ENCODE measurements at regions not wholly inside any gene's neighbourhood (a gene's known extent, or its start where the extent isn't known, plus 50 kb on each side); places are given as distances from the start of the nearest gene placed in this dataset.
"Not testable (repeated sequence)": the region's sequence is repeated elsewhere in the genome, so short reads cannot be mapped to it uniquely, and the experiment has no call there.

GRCh38 chr5:97496037-97496436 is 313.0 kb upstream of the RIOK2 start:
- no peak overlapping the region for H3K4me3 ChIP-seq (ENCODE audit: low read depth, low read length)
- DNase-seq (ENCODE audit: low read depth) = no peak
- in situ Hi-C loops (cut with HindIII; ENCODE audit: low sequenced_read_pairs) = no loop called here
- TF ChIP-seq, protein P1, sequence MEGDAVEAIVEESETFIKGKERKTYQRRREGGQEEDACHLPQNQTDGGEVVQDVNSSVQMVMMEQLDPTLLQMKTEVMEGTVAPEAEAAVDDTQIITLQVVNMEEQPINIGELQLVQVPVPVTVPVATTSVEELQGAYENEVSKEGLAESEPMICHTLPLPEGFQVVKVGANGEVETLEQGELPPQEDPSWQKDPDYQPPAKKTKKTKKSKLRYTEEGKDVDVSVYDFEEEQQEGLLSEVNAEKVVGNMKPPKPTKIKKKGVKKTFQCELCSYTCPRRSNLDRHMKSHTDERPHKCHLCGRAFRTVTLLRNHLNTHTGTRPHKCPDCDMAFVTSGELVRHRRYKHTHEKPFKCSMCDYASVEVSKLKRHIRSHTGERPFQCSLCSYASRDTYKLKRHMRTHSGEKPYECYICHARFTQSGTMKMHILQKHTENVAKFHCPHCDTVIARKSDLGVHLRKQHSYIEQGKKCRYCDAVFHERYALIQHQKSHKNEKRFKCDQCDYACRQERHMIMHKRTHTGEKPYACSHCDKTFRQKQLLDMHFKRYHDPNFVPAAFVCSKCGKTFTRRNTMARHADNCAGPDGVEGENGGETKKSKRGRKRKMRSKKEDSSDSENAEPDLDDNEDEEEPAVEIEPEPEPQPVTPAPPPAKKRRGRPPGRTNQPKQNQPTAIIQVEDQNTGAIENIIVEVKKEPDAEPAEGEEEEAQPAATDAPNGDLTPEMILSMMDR (IDR thresholded peaks at IDR 0.05; ENCODE audit: low read depth, low read length, missing control alignments) = no peak

DNA sequence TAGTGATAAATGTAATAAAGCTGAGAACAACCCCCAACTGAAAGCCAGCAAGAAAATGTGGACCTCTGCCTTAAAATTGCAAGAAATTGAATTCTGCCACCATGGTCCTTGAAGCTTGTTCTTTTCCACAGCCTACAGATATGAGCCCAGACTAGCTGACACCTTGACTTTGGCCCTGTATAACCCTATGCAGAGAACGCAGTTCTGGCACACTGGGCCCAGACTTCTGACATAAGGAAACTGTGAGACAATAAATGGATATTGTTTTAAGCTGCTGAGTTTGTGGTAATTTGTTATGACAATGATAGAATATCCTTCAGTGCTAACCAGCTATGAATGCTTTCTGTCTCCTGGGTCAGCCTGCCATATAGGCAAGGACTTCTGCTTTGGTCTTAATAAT is 315.6 kb upstream of the RIOK2 start:
- no peak overlapping the region for H3K4me3 ChIP-seq (ENCODE audit: low read depth, low read length)
- in situ Hi-C loops (cut with HindIII; ENCODE audit: low sequenced_read_pairs) = no loop called here
- DNase-seq (ENCODE audit: low read depth) = no peak
- TF ChIP-seq, protein P1 (IDR thresholded peaks at IDR 0.05; ENCODE audit: low read depth, low read length, missing control alignments) = no peak

DNA sequence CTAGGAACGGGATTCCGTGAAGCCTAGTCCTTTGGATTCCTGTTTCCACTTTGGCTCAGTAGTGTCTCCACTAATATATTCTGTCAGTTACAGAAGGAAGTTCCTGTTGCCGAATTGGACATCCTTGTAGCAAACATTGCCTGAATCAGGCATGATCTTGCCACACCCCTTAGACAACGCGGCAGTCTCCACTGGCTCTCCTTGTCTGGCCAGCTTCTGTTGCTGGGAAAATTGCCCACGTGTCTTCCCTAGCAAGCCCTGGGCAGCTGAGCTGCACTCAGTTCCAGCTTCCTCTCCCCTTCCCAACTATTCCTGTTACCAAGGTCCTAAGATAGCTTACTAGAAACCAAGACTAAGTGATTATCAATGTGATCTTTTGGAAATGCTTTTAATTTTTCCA is 316.6 kb upstream of the RIOK2 start:
- TF ChIP-seq, protein P1 (IDR thresholded peaks at IDR 0.05; ENCODE audit: low read depth, low read length, missing control alignments) = no peak
- in situ Hi-C loops (cut with HindIII; ENCODE audit: low sequenced_read_pairs) = no loop called here
- no peak for DNase-seq (ENCODE audit: low read depth)
- H3K4me3 ChIP-seq (ENCODE audit: low read depth, low read length) = no peak overlapping the region

GRCh38 chr5:97501286-97501964 is 318.4 kb upstream of the RIOK2 start:
- H3K4me3 ChIP-seq (ENCODE audit: low read depth, low read length) = no peak overlapping the region
- TF ChIP-seq, protein P1 (IDR thresholded peaks at IDR 0.05; ENCODE audit: low read depth, low read length, missing control alignments) = no peak
- in situ Hi-C loops (cut with HindIII; ENCODE audit: low sequenced_read_pairs) = no loop called here
- no peak for DNase-seq (ENCODE audit: low read depth)

- no peak overlapping the region for H3K4me3 ChIP-seq (ENCODE audit: low read depth, low read length)
- in situ Hi-C loops (cut with HindIII; ENCODE audit: low sequenced_read_pairs) = no loop called here
- TF ChIP-seq, protein P1 (IDR thresholded peaks at IDR 0.05; ENCODE audit: low read depth, low read length, missing control alignments) = no peak
- DNase-seq (ENCODE audit: low read depth) = no peak
These were observed 318.9 kb upstream of the RIOK2 start for GRCh38 chr5:97501965-97502305.

DNA sequence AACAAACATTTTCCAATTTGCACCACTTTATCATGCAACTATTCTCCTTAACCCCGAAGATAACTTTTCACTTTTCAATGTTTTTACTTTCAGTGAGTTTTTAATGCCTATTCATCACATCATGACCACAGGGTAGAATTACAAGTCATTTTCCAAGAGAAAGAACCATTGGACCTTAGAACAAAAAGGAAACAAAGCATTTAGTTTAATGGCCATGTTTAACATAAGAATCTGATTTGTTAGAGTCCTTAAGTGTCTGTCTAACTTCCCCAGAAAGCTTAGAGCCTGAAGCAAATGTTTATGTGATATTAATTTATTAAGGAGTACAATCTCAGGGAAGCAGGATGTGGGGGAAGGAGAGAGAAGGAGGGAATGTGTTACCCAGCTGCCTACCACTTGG is 325.8 kb upstream of the RIOK2 start:
- in situ Hi-C loops (cut with HindIII; ENCODE audit: low sequenced_read_pairs) = no loop called here
- TF ChIP-seq, protein P1 (IDR thresholded peaks at IDR 0.05; ENCODE audit: low read depth, low read length, missing control alignments) = no peak
- no peak for DNase-seq (ENCODE audit: low read depth)
- H3K4me3 ChIP-seq (ENCODE audit: low read depth, low read length) = no peak overlapping the region

- H3K4me3 ChIP-seq (ENCODE audit: low read depth, low read length); DNase-seq (ENCODE audit: low read depth); in situ Hi-C loops (cut with HindIII; ENCODE audit: low sequenced_read_pairs): not testable (repeated sequence)
These were observed 336.5 kb upstream of the RIOK2 start for GRCh38 chr5:97519565-97519964.

- H3K4me3 ChIP-seq (ENCODE audit: low read depth, low read length); DNase-seq (ENCODE audit: low read depth); in situ Hi-C loops (cut with HindIII; ENCODE audit: low sequenced_read_pairs): not testable (repeated sequence)
These were observed 340.3 kb upstream of the RIOK2 start for GRCh38 chr5:97523336-97523735.

All from astrocyte of the cerebellum (primary cell).